Gastroesophageal sphincter (tissue), 3 donors: ENCODE measurements at regions not wholly inside any gene's neighbourhood (a gene's known extent, or its start where the extent isn't known, plus 50 kb on each side); places are given as distances from the start of the nearest gene placed in this dataset.

ENCODE experiments used
- CTCF ChIP-seq, 4 experiments: fragments of 200-600 bp in 2 of 4; fragments of 450-650 bp in 2 of 4; sonication (generic) in 1 of 4; IDR thresholded peaks; one replicate each; pipeline ENCODE4 v1.5.1; 2017 to 2019; ENCODE audit warnings: antibody characterized with exemption in 4 of 4, mild to moderate bottlenecking in 2 of 4, moderate library complexity in 2 of 4
- EP300 ChIP-seq: sonication (generic); formaldehyde crosslinking; IDR thresholded peaks from one replicate; pipeline ENCODE4 v1.6.1; 2017; ENCODE audit warnings: antibody characterized with exemption, mild to moderate bottlenecking
- POLR2A ChIP-seq, 2 donors: fragments of 450-650 bp; IDR thresholded peaks; one replicate each; pipeline ENCODE4 v1.6.1; 2017; ENCODE audit warnings: antibody characterized with exemption in 2 of 2, mild to moderate bottlenecking in 2 of 2, moderate library complexity in 1 of 2
- POLR2AphosphoS5 ChIP-seq: sonication (generic); formaldehyde crosslinking; IDR thresholded peaks from one replicate; pipeline ENCODE4 v1.6.1; 2017; ENCODE audit warnings: antibody characterized with exemption

- TF ChIP-seq CTCF (IDR thresholded peaks at IDR 0.05) (no peak), POLR2AphosphoS5 (no peak), POLR2A (IDR thresholded peaks at IDR 0.05) (no peak), EP300 (no peak)
Measured at GRCh38 chr20:6240059-6240458, 117.2 kb upstream of the FERMT1 start.
